PC-3 (cell line): ENCODE measurements at regions not wholly inside any gene's neighbourhood (a gene's known extent, or its start where the extent isn't known, plus 50 kb on each side); places are given as distances from the start of the nearest gene placed in this dataset.

Source experiments
- ATAC-seq: fragments of 200-7000 bp; cut with Tn5 transposase; 2 replicates; pipeline ENCODE4 v1.9.1; 2020; ENCODE audit warnings: mild to moderate bottlenecking, moderate library complexity
- BruUV-seq: library from RNA; stranded (reverse); fragments of 400-500 nt; replicated peaks from 2 replicates; lab custom pipeline; 2021; lab: Mats Ljungman, UMichigan
- CTCF ChIA-PET: fragments of 300-600 bp; sonication (Branson Sonifier 250); formaldehyde crosslinking; loops from one replicate; lab custom pipeline; 2022; ENCODE audit warnings: antibody characterized with exemption; lab: Charles Lee
- POLR2A ChIA-PET: fragments of 300-600 bp; sonication (Branson Sonifier 250); formaldehyde crosslinking; loops from one replicate; lab custom pipeline; 2022; ENCODE audit warnings: antibody characterized with exemption; ENCODE audit not compliant: unreplicated experiment; lab: Charles Lee
- DNase-seq: peaks from one replicate; pipeline ENCODE4 v3.0.0-alpha.2; 2015
- H2AFZ ChIP-seq: fragments of 300-600 bp; sonication (generic); 2 replicates; pipeline ENCODE4 v1.6.0; 2016; ENCODE audit warnings: antibody characterized with exemption, low read length
- H3F3A ChIP-seq: fragments of 300-600 bp; sonication (generic); one replicate; pipeline ENCODE4 v1.6.0; 2017; ENCODE audit warnings: antibody characterized with exemption, low read length, control low read depth, mild to moderate bottlenecking; ENCODE audit not compliant: unreplicated experiment
- H3K27ac ChIP-seq: fragments of 300-600 bp; sonication (generic); 2 replicates; pipeline ENCODE4 v1.5.1; 2016; ENCODE audit warnings: mild to moderate bottlenecking, low read length
- H3K27me3 ChIP-seq: fragments of 300-600 bp; sonication (generic); 2 replicates; pipeline ENCODE4 v1.6.1; 2016; ENCODE audit warnings: low read length, mixed read lengths
- H3K36me3 ChIP-seq: fragments of 300-600 bp; sonication (generic); 2 replicates; pipeline ENCODE4 v1.6.1; 2016; ENCODE audit warnings: low read depth, mixed run types, low read length, mixed read lengths
- H3K4me1 ChIP-seq: fragments of 300-600 bp; sonication (generic); 2 replicates; pipeline ENCODE4 v1.5.1; 2016; ENCODE audit warnings: low read length; ENCODE audit not compliant: insufficient read depth
- H3K4me2 ChIP-seq: fragments of 300-600 bp; sonication (generic); 2 replicates; pipeline ENCODE4 v1.6.0; 2016; ENCODE audit warnings: low read length
- H3K4me3 ChIP-seq: fragments of 300-600 bp; sonication (generic); 2 replicates; pipeline ENCODE4 v1.5.1; 2016; ENCODE audit warnings: mild to moderate bottlenecking, low read length, mixed read lengths
- H3K79me2 ChIP-seq: fragments of 300-600 bp; sonication (generic); 2 replicates; pipeline ENCODE4 v1.6.1; 2017; ENCODE audit warnings: low read length, mixed read lengths
- H3K9ac ChIP-seq: fragments of 300-600 bp; sonication (generic); 2 replicates; pipeline ENCODE4 v1.6.0; 2016; ENCODE audit warnings: mild to moderate bottlenecking, low read length
- H3K9me2 ChIP-seq: fragments of 300-600 bp; sonication (generic); replicated peaks from 2 replicates; pipeline ENCODE4 v1.6.1; 2016; ENCODE audit warnings: mixed run types, low read length, mixed read lengths
- H3K9me3 ChIP-seq: fragments of 300-600 bp; sonication (generic); 2 replicates; pipeline ENCODE4 v1.6.1; 2016; ENCODE audit warnings: low read length, mixed read lengths
- H4K20me1 ChIP-seq: fragments of 300-600 bp; sonication (generic); 2 replicates; pipeline ENCODE4 v1.6.1; 2016; ENCODE audit warnings: low read length, mixed read lengths
- EZH2 ChIP-seq: fragments of 300-600 bp; sonication (generic); IDR thresholded peaks from one replicate; pipeline ENCODE4 v1.6.1; 2017; ENCODE audit warnings: antibody characterized with exemption, mild to moderate bottlenecking, low read length; ENCODE audit not compliant: unreplicated experiment
- EZH2phosphoT487 ChIP-seq: fragments of 300-600 bp; sonication (generic); IDR thresholded peaks from 2 replicates; pipeline ENCODE4 v1.6.1; 2018; ENCODE audit warnings: mild to moderate bottlenecking, antibody characterized with exemption, low read length, borderline replicate concordance
- intact Hi-C: fragments of 100-400 bp; cut with micrococcal nuclease; formaldehyde crosslinking; loops from 2 replicates; pipeline ENCODE4 v1.9.0; 2023
- TF ChIP-seq, protein P1 (sequence below): fragments of 300-600 bp; sonication (generic); conservative IDR thresholded peaks from 2 replicates; pipeline ENCODE4 v1.5.1; 2017; ENCODE audit warnings: antibody characterized with exemption, low read depth, mild to moderate bottlenecking, low read length

- intact Hi-C loops, result no loop called here
- no TSS peak for BruUV-seq
- no peaks in the 10 kb centered on the region for H3K9me2 ChIP-seq
- no peak overlapping the region for H3K4me2 ChIP-seq
- no peaks in the 10 kb centered on the region for H3K4me1 ChIP-seq
- H3K9me3 ChIP-seq, result no peaks in the 10 kb centered on the region
- H3K4me3 ChIP-seq, result no peak overlapping the region
- H3F3A ChIP-seq, result no peaks in the 10 kb centered on the region
- TF ChIP-seq EZH2phosphoT487 (no peak), EZH2 (no peak)
- TF ChIP-seq, protein P1, sequence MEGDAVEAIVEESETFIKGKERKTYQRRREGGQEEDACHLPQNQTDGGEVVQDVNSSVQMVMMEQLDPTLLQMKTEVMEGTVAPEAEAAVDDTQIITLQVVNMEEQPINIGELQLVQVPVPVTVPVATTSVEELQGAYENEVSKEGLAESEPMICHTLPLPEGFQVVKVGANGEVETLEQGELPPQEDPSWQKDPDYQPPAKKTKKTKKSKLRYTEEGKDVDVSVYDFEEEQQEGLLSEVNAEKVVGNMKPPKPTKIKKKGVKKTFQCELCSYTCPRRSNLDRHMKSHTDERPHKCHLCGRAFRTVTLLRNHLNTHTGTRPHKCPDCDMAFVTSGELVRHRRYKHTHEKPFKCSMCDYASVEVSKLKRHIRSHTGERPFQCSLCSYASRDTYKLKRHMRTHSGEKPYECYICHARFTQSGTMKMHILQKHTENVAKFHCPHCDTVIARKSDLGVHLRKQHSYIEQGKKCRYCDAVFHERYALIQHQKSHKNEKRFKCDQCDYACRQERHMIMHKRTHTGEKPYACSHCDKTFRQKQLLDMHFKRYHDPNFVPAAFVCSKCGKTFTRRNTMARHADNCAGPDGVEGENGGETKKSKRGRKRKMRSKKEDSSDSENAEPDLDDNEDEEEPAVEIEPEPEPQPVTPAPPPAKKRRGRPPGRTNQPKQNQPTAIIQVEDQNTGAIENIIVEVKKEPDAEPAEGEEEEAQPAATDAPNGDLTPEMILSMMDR, result no peak
- no peak overlapping the region for H3K9ac ChIP-seq
- DNase-seq (no peak), ATAC-seq (no peak)
- ChIA-PET CTCF (no interaction called here), POLR2A (interaction anchor here (0.6 kb wide), 1 partner anchor 191 kb away, joined by 5 read pairs; no protein-coding TSS in a partner anchor)
- no peaks in the 10 kb centered on the region for H3K79me2 ChIP-seq
- no peak overlapping the region for H2AFZ ChIP-seq
- no peaks in the 10 kb centered on the region for H3K27me3 ChIP-seq
- H3K36me3 ChIP-seq, result no peaks in the 10 kb centered on the region
- no peaks in the 10 kb centered on the region for H4K20me1 ChIP-seq
- H3K27ac ChIP-seq, result no peak overlapping the region
Observed at GRCh38 chr10:63077800-63078199, 55.3 kb upstream of the NRBF2 start.

- H3K9me3 ChIP-seq, result no peaks in the 10 kb centered on the region
- TF ChIP-seq EZH2 (no peak), EZH2phosphoT487 (no peak)
- TF ChIP-seq, protein P1, result no peak
- no peaks in the 10 kb centered on the region for H3F3A ChIP-seq
- BruUV-seq, result no TSS peak
- no peak overlapping the region for H3K9ac ChIP-seq
- H3K9me2 ChIP-seq, result 0 out of 2 replicates have a peak, but pooled peaks cover 4% of the 10 kb centered on the region
- ChIA-PET POLR2A (interaction anchor here (0.6 kb wide), 1 partner anchor 14 kb away, joined by 3 read pairs; no protein-coding TSS in a partner anchor), CTCF (no interaction called here)
- ATAC-seq (no peak), DNase-seq (no peak)
- no peaks in the 10 kb centered on the region for H3K79me2 ChIP-seq
- H3K27me3 ChIP-seq, result no peaks in the 10 kb centered on the region
- no peaks in the 10 kb centered on the region for H4K20me1 ChIP-seq
- H3K4me3 ChIP-seq, result no peak overlapping the region
- intact Hi-C loops, result no loop called here
- no peak overlapping the region for H3K27ac ChIP-seq
- no peak overlapping the region for H3K4me2 ChIP-seq
- H3K4me1 ChIP-seq, result peaks cover 14% of the 10 kb centered on the region
- H3K36me3 ChIP-seq, result no peaks in the 10 kb centered on the region
- H2AFZ ChIP-seq, result no peak overlapping the region
Observed at GRCh38 chr10:63072951-63073350, 60.2 kb upstream of the NRBF2 start.

- TF ChIP-seq EZH2 (no peak), EZH2phosphoT487 (no peak)
- TF ChIP-seq, protein P1, result no peak
- no TSS peak for BruUV-seq
- POLR2A ChIA-PET, result no interaction called here
- CTCF ChIA-PET, result no interaction called here
- H3K9me3 ChIP-seq, result no peaks in the 10 kb centered on the region
- intact Hi-C loops, result no loop called here
- peaks cover 25% of the 10 kb centered on the region for H3K4me1 ChIP-seq
- H3F3A ChIP-seq, result no peaks in the 10 kb centered on the region
- no peaks in the 10 kb centered on the region for H4K20me1 ChIP-seq
- H3K27ac ChIP-seq, result no peak overlapping the region
- H2AFZ ChIP-seq, result no peak overlapping the region
- ATAC-seq (no peak), DNase-seq (peak; percentile 64)
- H3K36me3 ChIP-seq, result no peaks in the 10 kb centered on the region
- no peaks in the 10 kb centered on the region for H3K27me3 ChIP-seq
- no peaks in the 10 kb centered on the region for H3K79me2 ChIP-seq
- H3K9ac ChIP-seq, result no peak overlapping the region
- no peak overlapping the region for H3K4me3 ChIP-seq
- H3K9me2 ChIP-seq, result 0 out of 2 replicates have a peak, but pooled peaks cover 4% of the 10 kb centered on the region
- H3K4me2 ChIP-seq, result no peak overlapping the region
Observed at GRCh38 chr10:63071145-63071544, 62.0 kb upstream of the NRBF2 start.
